ENCODE measurements at regions not wholly inside any gene's neighbourhood (a gene's known extent, or its start where the extent isn't known, plus 50 kb on each side); places are given as distances from the start of the nearest gene placed in this dataset.
"Not testable (repeated sequence)": the region's sequence is repeated elsewhere in the genome, so short reads cannot be mapped to it uniquely, and the experiment has no call there.

DNA sequence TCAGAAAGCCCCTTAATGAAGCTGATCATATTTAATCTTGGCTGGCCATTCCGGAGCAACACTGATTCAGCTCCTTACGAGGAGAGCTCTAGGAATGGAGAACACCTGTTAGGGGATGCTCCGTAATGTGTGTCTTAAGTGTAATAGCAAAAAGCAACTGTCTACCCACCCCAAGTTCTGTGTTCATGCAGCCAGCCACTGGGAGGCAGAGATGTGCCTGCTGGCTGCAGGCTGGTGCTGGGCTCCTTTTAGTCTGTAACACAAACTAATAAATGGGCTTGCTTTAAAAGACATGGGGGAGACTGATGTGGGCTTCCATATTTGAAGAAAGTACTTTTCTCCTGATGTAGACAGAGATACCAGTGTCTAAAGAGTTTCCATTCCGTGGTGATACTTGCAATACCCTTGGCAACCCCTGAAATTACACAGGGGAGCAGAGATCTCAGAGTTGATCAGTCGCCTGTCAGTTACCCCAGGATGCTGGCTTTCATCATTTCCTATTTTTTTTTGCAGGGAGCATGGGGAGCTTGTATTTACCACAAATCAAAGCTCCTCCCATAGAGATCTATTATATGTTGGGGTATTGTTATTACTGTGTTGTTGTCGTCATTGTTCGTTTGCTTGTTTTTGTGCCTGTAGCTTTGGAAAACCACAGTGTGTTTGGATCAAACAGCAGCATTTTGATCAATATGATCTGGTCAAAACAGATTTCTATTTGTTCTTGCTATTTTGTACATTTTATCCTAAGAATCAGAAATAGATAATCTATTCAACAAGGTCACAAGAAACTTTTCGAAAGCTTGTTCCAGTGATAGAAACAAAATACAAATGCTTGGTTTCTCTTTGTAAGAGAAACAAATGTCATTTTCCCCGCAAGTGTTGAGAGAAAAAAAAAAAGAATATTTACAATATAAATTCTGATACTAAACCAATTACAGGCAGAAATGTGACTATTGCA is 65.8 kb downstream of the MTX3 start:
- no peak for DNase-seq

DNA sequence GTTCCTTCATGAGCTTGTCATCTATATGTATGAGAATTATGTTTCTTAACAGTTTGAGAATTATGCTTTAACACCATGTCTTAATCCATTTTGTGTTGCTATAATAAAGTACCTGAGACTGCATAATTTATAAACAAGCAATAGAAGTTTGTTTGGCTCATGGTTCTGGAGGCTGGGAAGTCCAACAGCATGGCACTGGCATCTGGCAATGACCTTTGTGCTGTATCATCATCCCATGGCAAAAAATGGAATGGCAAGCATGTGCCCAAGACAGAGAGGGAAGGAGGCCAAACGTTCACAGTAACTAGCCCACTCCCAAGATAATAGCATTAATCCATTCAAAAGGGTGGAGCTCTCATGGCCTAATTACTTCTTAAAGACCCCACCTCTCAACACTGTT is 67.6 kb downstream of the MTX3 start:
- no peak for DNase-seq

- no peak for DNase-seq
These were observed 68.4 kb downstream of the MTX3 start for GRCh38 chr5:79922626-79923025.

GRCh38 chr5:79907452-79907851 is 83.6 kb downstream of the MTX3 start:
- DNase-seq, result not testable (repeated sequence)

DNA sequence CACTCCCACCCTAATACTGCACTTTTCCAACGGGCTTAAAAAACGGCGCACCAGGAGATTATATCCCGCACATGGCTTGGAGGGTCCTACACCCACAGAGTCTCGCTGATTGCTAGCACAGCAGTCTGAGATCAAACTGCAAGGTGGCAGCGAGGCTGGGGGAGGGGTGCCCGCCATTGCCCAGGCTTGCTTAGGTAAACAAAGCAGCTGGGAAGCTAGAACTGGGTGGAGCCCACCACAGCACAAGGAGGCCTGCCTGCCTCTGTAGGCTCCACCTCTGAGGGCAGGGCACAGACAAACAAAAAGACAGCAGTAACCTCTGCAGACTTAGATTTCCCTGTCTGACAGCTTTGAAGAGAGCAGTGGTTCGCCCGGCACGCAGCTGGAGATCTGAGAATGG is 88.5 kb downstream of the MTX3 start:
- DNase-seq, result not testable (repeated sequence)

- no peak for DNase-seq
These were observed 89.4 kb downstream of the MTX3 start for GRCh38 chr5:79901631-79902030.

- no peak for DNase-seq
These were observed 92.5 kb downstream of the MTX3 start for GRCh38 chr5:79898611-79899010.

DNA sequence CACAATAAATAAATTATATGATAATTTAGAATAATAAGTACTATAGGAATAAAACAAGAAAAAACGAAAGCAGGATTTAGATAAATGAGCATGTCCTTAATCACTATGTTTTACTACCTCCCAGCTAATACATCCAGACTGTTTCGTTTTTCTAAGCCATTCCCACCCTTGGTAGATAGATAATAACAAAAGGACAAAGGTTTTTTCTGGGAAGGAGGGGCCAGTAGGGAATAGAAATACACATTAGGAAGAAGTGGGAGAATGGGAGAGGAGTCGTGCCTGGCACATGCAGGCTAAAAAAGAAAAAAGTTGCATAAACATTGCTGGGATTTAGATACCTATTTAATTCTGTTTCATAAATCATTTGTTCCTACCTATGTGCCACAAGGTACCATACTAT is 97.1 kb downstream of the MTX3 start:
- no peak for DNase-seq

GRCh38 chr5:79893485-79893884 is 97.6 kb downstream of the MTX3 start:
- no peak for DNase-seq

- no peak for DNase-seq
These were observed 100.2 kb downstream of the MTX3 start for GRCh38 chr5:79890930-79891249.

DNA sequence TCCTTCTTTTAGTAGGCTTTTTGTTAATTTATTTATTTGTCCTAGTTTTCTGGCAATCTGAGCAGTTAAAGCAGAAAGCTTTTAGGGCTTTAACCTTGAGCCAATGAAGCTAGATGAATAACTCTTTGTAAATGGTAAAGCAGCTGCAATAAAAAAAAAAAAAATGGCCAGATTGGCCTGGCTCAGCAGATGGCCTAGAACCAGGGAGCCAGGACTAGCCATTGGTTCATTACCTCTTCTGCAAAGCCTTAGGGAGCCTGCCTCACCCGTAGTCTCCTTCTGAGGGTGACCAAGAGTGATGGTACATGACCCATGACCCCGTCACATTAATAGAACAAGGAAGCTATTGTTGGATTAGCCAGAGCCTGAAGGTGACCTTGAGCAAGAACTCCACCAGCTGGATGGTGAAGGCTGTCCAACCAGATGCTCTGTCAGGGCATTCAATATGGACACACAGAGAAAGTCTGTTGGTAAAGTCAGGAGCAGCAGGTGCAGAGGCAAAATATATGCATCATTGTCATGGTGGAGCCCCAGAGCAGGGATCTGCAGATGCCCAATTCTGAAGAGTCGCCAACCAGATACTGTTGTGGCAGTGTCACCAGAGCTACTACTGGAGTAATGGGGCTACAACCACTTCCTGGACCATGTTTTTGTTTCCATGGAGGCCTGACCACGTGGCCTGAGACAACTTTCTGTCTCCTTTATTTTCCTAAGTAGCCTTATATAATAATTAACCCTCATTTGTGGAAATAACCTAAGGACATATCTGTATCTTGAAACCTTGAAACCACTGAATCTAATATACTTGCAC is 100.7 kb downstream of the MTX3 start:
- DNase-seq, result no peak

DNA sequence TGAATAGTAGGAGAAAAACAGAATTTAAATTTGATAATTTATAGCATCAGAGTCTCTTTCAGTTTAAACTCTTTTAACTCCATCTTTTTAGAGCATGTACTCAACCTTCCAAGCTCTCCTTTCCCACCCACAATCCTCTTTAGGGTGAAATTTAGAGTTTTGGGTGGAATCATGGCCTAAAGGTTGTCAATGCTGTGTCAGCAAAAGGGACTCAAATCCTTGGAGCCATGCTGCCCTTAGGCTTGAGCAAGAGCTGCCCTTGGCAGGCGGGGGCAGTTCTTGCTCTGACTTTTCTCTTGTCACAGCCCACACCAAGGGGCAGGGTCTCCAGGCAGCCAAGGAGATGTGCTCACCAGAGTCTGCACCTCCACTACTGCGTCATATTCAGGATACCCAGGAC is 102.4 kb downstream of the MTX3 start:
- no peak for DNase-seq

DNA sequence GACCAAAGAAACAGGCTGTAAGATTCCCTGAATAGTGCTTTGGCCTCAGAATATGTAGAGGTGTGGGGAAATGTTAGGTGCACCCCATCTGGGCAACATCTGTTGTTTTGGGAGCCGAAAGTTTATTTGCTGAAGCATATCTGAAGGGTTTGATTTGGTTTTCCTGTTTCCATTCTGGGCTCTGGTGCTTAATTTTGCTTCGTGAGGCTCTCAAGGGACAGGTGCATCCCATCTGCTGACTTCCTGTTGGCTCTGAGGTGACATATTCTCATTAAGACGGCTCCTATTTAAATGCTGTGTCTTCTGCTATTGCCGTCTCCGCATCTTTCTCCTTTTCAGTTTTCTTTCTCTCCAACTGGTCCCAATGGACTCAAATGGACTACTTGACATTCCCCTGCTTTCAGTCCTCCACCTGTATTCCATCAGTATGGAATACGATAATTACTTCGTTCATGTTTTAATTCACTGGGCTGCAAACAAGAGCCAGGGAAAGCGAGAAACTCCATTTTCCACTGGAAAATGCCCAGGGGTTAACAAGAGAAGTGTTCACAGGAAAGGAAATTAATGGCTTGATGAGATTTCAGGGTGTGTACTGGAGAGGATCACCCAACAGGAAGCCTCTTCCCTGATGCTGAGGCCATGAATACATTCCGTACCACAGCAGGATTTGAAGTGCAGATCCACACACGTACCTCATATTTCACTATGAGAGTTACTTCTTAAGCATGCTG is 104.0 kb downstream of the MTX3 start:
- no peak for DNase-seq

DNA sequence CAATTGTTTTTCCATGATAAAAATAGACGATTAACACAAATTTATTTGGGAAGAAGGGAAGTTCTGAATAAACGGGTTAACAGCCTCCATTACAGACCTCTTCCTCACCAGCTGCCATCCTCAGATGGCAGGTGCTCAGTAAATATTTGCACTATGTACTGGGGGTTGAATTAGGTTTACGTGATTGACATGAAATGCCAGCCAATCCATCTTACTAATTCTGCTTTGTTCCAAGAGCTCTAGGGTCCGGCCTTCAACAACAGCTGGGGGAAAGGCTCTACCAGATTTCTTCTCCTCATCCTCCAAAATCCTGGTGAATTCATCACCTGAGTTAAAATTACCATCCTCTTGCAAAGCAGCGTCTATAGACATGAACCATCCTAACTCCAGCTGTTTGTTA is 104.6 kb downstream of the MTX3 start:
- DNase-seq, result no peak

DNA sequence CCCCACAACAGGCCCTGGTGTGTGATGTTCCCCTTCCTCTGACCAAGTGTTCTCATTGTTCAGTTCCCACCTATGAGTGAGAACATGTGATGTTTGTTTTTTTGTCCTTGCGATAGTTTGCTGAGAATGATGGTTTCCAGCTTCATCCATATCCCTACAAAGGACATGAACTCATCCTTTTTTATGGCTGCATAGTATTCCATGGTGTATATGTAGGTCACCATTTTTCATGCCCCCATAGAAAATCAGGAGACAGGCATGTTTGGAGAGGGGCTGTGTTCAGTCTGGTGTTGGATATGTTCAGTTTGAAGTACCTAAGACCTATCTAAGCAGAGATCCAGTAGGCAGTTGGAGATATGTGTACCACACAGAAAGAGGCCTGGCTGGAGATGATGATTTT is 111.2 kb downstream of the MTX3 start:
- DNase-seq, result not testable (repeated sequence)

- no peak for DNase-seq
These were observed 112.2 kb downstream of the MTX3 start for GRCh38 chr5:79878721-79879336.

GRCh38 chr5:79878136-79878679 is 112.9 kb downstream of the MTX3 start:
- DNase-seq, result no peak

DNA sequence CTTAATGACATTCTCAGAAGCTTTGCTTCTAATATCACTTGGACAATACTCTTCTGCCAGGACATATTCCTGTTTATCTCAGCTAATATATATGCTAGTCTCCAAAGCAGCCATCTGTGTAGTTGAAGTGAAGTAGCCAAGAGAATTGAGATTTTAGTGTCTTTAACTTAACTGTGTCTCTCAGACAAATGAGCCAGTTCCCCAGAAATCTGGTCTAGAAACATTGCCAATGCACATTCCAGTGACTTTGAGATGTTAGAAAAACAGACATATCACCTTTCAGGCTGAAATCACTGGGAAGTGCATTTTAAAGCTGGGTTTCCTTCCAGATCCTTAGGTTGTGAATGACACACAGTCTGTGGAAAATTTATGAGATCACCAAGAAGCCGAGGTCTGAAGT is 114.6 kb downstream of the MTX3 start:
- no peak for DNase-seq

GRCh38 chr5:79875230-79875629 is 115.8 kb downstream of the MTX3 start:
- no peak for DNase-seq

GRCh38 chr5:79873187-79873586 is 117.9 kb downstream of the MTX3 start:
- DNase-seq, result no peak

DNA sequence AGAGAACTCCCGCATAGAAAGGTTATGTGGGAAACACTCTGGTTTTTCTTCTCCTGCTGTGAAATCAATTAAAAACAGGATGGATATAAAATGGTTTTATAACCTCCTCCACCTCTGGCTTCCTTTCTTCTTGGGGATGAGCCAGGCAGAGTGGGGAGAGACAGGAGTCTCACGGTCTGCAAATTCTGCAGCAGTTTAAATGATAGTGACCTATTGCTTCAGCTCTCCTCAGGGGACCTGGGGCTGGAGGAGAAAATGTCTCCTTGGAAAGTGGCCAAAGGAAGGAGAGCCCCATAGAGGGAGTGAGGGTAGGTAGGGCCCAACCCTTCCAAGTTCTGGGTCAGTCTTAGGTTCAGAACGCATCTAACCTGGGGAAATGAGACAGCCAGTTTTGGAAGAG is 118.8 kb downstream of the MTX3 start:
- DNase-seq, result no peak

DNA sequence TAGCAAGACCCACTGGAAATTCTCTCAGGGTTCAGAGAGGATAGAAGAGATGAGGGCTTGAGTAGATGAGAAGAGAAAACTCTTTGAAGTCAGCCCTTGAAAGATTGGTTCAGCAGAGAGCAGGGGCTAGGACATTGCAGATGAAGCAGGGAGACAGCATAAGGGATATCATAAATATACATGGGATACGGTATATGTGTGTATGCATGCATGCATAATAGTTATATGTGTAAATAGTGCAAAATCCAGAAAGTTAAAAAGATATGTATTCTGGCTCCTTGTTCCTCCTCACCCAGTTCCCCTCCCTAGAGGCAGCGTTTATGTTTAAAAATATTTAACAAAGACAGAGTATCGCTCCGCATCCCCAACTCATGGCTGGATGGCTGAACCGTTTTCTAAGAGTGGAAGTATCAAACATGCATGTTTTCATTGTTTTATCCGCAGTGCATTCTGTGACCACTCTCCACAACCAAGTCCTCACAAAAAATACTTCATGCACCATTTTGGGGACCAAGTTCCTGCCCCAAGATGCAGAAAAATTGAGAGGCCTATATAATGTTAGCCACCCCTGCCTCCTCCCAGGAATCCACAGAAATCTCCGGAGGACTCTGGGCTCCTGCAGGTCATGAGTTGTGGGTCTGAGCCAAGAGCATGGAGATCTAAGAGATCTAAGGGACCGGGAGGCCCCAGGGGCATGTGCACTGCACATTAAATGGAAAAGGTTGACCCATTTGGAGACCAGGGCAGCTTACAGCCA is 119.5 kb downstream of the MTX3 start:
- no peak for DNase-seq
